T-helper 1 cell treated with Interleukin-12 subunit alpha and Interleukin-12 subunit beta and Interleukin-4 antibody, amounts not matched to agents 30 μg/mL and 1 μg/mL, for 36 hours (primary cell): ENCODE measurements at regions not wholly inside any gene's neighbourhood (a gene's known extent, or its start where the extent isn't known, plus 50 kb on each side); places are given as distances from the start of the nearest gene placed in this dataset.
A peak's percentile ranks its signal among the peaks of the same experiment; 100 is the strongest.
"Not testable (repeated sequence)": the region's sequence is repeated elsewhere in the genome, so short reads cannot be mapped to it uniquely, and the experiment has no call there.

Experiments
- H3K27ac Mint-ChIP-seq: one replicate; pipeline ENCODE4 v1.8.0; 2021; ENCODE audit warnings: mild to moderate bottlenecking, mixed read lengths
- H3K27me3 Mint-ChIP-seq: one replicate; pipeline ENCODE4 v1.8.0; 2021; ENCODE audit warnings: low read depth, mixed read lengths
- H3K36me3 Mint-ChIP-seq: one replicate; pipeline ENCODE4 v1.8.0; 2021; ENCODE audit warnings: low read depth, mixed read lengths
- H3K4me1 Mint-ChIP-seq: one replicate; pipeline ENCODE4 v1.8.0; 2021; ENCODE audit warnings: low read depth, mixed read lengths
- H3K4me3 Mint-ChIP-seq: one replicate; pipeline ENCODE4 v1.8.0; 2021; ENCODE audit warnings: mild to moderate bottlenecking, moderate library complexity, mixed read lengths
- H3K9me3 Mint-ChIP-seq: one replicate; pipeline ENCODE4 v1.8.0; 2021; ENCODE audit warnings: mixed read lengths

DNA sequence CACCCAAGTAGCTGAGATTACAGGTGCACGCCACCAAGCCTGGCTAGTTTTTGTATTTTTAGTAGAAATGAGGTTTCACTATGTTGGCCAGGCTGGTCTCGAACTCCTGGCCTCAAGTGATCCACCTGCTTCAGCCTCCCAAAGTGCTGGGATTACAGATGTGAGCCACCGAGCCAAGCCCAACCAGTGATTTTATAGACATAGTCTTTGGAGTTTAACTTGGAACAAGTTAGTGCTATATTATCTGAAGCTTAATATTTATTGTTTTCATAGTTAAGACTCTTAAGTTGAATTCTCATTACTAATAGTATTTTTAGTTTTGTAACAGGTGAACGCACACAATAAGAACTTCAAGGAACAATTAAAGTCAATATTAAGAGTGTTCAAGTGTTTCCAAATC, 122.1 kb downstream of the SPAG6 start:
- not testable (repeated sequence) for H3K36me3 Mint-ChIP-seq, H3K4me3 Mint-ChIP-seq, H3K27ac Mint-ChIP-seq, H3K9me3 Mint-ChIP-seq, H3K4me1 Mint-ChIP-seq
- peaks cover 26% of the 10 kb centered on the region for H3K27me3 Mint-ChIP-seq

DNA sequence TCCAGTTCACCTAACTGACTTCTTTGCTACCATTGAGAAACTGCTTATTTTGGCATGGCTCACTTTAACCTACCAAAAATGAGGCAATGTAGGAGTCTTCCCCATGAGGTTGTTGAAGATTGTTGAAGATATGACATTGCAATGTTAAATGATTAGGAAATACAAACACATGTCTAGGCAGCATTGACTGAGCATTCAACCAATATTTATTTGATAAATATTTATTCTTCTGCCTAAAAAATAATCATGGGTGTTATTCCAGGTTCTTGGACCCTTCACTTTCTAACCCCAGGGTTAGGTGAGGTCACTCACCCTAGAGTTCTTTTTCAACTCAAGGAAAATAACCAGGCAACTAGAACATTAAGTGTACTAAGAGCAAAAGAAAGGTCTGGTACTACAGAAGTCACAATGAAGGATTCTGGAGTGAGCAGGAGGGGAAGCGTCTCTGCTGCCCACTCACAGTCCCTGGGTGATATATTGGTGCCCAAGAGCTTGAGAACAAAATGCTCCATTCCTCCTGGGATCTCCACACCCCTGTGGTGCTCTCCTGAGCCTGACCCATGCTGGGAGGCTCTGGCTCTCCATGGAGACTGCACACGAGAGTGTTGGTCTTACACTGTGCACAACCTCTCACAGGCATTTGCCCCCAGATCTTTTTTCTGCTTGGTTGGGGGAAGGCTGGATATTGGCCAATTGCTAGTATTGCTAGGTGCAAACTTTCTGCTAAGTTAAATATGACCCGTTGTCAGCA, 123.4 kb downstream of the SPAG6 start:
- peaks cover 33% of the 10 kb centered on the region for H3K27me3 Mint-ChIP-seq
- peaks cover 1% of the 10 kb centered on the region for H3K4me1 Mint-ChIP-seq
- no peaks in the 10 kb centered on the region for H3K9me3 Mint-ChIP-seq
- no peak overlapping the region for H3K27ac Mint-ChIP-seq
- no peaks in the 10 kb centered on the region for H3K36me3 Mint-ChIP-seq
- no peak overlapping the region for H3K4me3 Mint-ChIP-seq

DNA sequence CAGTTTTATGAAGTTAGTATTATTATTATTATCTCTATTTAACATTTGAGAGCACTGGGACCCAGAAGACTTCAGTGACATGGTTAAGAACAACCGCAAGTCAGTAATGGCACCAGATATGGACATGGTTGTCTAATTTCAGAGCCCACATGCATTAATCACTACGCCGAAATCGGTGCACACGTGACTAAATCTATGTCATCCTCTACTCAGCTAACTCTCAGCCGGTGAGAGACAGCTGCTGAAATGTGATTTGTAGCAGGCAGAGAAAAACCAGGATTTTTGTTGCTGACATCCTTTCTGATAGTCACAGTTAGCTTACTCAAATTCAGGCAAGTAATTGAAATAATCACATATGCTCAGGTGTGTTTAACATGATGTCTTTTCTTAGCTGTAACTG, 127.7 kb downstream of the SPAG6 start:
- Mint-ChIP-seq H3K4me3 (no peak overlapping the region), H3K9me3 (no peaks in the 10 kb centered on the region), H3K27me3 (peaks cover 65% of the 10 kb centered on the region), H3K27ac (no peak overlapping the region), H3K4me1 (peaks cover 9% of the 10 kb centered on the region), H3K36me3 (no peaks in the 10 kb centered on the region)

DNA sequence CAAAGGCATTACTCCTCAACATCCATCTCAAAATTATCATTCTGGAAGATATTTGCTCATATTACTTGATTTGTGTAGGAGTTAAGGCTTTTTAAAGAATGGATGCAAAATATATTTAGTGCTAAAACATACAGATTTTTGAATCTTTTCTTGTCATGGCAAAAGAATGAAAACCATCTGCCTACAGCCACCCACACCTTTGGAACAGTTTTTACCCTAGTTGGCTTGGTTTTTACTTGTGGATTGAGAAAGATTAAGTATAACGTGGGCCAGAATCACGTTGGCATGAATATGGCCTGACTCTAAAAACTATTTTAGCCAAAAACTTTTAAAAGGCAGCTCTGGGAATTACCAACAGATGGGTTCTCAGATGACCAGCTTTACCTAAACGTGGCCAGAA, 128.2 kb downstream of the SPAG6 start:
- Mint-ChIP-seq H3K27ac (no peak overlapping the region), H3K36me3 (no peaks in the 10 kb centered on the region), H3K9me3 (no peaks in the 10 kb centered on the region), H3K4me1 (peaks cover 9% of the 10 kb centered on the region), H3K27me3 (peaks cover 69% of the 10 kb centered on the region), H3K4me3 (no peak overlapping the region)

DNA sequence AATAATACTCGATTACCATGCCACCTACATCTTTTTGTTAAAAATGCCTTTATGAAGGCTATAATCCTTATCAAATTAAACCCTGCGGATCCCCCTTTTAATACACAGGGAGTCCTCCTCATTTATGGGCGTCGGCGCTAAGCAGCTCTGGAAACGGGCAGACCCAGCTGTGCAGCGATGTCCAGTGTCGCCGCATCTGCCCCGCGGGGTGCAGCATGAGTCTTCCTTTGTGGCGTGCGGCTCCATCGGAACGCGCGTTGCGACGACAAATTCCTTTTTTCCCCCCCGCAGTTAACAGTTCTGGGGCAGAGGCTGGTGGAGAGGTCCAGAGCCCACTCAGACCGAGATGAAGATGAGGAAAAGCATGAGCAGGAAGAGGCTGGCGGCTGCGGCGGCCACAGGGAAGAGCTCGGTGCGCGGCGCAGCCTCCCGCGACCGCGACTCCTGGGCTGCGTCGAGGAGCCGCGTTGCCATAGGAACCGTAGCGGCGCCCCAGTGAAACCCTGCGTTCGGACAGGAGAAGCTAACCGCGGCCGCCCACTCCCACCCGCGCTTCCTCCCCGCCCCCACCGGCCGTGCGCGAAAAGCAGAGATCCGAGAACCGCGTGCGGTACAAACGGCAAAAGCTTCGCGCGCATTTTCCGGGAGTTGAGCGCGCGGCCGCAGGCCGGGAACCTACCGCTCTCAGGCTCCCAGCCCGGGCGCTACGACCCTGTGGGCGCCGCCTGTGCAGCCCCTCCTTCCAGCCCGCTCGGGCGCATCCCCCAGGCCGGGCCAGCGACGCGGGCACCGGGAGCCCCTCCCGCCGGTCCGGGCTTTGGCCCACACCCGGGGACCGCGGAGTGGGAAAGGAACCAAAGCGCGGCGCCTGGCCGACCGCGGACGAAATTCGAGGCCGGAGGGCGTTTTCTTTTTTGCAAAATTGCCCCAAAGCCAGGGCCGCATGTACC, 130.6 kb downstream of the SPAG6 start:
- Mint-ChIP-seq H3K36me3 (no peaks in the 10 kb centered on the region), H3K27me3 (peaks cover 68% of the 10 kb centered on the region), H3K4me1 (peaks cover 13% of the 10 kb centered on the region), H3K27ac (peak overlapping the region; percentile 78), H3K9me3 (no peaks in the 10 kb centered on the region), H3K4me3 (peak overlapping the region; percentile 80)

DNA sequence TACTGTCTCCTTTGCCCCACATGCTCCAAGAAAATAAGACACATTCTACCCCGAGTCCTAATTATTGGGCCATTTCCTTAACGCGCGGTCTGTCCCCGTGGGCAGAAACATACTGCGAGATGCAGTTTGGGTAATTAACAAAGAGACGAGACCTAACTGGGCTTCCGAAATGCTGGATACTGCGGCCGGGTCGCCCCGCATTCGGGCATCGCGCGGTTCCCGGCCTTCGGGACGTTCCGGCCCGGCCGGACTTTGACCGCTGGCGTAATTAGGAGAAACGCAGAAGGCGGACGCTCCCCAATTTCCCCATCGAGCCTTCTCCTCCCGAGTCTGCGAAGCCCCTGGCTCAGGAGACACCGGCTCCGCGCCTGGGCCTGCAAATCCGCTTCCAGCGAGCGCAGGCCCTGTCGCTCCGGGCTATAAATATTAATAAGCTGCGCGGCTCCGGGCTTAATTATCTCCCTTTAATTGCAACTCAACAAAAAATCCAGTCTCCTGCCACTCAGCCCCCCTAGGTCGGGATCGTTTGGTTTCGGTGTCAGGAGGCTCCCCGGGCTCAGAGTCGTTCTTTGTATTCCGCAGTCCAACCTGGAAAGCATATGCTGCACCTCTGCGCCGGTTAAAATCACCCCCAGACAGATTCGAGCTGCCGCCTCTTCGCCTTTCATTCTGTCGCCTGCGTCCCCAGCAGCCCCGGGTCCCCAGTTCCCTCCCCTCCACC, 131.5 kb downstream of the SPAG6 start:
- peaks cover 15% of the 10 kb centered on the region for H3K4me1 Mint-ChIP-seq

DNA sequence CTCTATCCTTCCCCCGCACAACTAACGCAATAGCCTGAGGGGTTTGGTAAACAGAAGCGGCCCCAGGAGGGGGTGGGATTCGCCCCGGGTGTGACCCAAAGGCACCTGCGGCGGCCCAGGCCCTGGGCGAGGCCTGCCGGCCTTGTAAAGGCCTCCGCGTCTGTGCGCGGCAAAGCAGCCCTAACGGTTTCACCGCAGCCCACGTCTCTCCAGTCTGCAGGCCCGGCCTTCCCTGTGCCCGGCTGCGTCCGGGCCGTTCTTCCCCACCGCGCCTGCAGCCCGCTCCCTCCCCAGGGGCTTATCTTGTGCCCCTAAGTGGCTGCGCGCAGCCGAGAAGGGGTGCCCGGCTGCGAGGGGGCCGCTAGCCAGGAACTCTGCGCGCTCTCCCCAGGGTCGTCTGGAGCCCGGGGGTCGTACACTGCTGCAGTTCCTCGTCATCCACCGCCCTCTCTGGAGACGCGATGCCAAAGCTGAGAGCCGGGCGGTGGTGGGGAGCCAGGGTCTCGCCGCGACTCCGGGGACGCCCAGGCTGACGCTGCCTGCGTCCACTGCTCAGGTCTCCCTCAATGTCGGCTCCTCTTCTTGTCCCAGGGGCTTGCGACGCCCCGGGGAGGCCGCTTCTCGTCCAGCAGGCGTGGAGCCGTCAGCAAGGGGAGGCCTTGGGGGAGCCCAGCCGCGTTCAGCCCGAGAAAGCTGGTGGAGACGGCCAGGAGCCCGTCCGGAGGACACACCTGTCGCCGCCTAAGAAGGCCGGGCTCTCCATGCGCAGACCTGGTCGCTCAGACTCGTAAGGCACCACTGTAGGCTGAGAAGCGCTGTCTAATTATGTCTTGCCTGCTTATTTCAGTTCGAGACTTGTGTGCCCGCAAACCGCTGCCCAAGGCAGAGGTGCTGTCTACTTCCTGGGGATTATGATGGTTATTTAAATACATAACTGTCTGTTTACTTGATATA, 132.3 kb downstream of the SPAG6 start:
- no peaks in the 10 kb centered on the region for H3K36me3 Mint-ChIP-seq
- peaks cover 22% of the 10 kb centered on the region for H3K4me1 Mint-ChIP-seq
- no peak overlapping the region for H3K27ac Mint-ChIP-seq
- no peaks in the 10 kb centered on the region for H3K9me3 Mint-ChIP-seq
- peaks cover 57% of the 10 kb centered on the region for H3K27me3 Mint-ChIP-seq
- H3K4me3 Mint-ChIP-seq, result no peak overlapping the region

More for the DNA sequence above, 131.5 kb downstream of the SPAG6 start:
- peaks cover 65% of the 10 kb centered on the region for H3K27me3 Mint-ChIP-seq
- H3K4me3 Mint-ChIP-seq, result peak overlapping the region; percentile 36
- no peaks in the 10 kb centered on the region for H3K36me3 Mint-ChIP-seq
- no peak overlapping the region for H3K27ac Mint-ChIP-seq
- H3K9me3 Mint-ChIP-seq, result no peaks in the 10 kb centered on the region

DNA sequence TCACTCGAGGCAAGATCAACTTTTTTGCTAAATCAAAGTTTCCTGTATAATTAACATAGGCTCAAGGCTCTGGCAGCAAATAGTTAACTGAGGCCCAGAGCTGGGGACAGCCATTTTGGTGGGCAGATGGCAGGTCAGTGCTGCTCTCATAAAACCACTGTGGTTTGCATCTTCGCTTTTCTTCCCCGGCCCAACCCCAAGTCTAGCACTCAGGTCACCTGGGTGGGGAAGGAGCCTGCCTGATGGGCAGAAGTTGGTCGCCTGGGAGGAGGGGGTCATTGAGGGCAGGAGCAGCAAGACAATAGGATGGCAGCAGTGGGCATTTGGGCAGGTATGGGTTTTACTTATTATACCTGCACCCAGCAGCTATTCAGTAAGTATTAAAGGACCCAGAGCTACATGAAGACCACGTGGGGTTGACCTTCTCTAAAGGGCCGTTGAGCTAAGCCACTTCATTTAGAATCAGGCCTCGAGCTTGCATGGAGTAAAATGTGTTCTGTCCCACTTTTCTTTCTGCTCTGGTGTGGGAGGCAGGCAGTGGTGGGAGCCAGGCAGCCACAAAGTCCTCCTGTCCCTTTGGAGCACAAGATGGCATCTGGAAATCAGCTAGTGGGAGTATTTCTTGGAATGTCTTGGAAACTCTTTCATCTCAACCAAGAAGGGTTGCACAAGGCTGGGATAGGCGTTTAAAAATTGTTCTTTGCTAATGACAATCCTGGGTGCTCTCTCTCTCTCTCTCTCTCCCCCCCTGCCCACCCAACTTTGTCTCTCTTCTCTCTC, 133.4 kb downstream of the SPAG6 start:
- no peak overlapping the region for H3K4me3 Mint-ChIP-seq
- H3K4me1 Mint-ChIP-seq, result peaks cover 27% of the 10 kb centered on the region
- no peaks in the 10 kb centered on the region for H3K9me3 Mint-ChIP-seq

DNA sequence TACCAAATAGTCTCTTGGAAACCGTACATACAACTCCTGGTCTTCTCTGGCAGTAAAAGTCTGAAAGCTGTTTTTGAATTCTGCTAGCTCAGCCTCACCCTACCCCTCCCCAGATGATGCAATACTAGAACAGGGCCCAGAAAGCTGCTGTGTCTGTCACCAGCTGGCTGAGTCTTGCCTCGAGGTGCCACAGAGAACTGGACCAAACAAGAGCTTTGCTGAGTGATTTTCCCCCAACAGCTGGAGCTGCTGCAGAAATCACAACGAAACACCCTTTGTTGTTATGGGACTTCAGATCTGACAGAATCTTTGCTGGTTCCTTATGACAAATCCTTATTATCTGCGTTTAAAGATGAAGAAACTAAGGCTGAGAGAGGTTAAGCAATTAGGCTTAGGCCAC, 134.1 kb downstream of the SPAG6 start:
- H3K27ac Mint-ChIP-seq, result no peak overlapping the region
- H3K9me3 Mint-ChIP-seq, result no peaks in the 10 kb centered on the region
- peaks cover 27% of the 10 kb centered on the region for H3K4me1 Mint-ChIP-seq
- no peak overlapping the region for H3K4me3 Mint-ChIP-seq
- H3K36me3 Mint-ChIP-seq, result no peaks in the 10 kb centered on the region
- H3K27me3 Mint-ChIP-seq, result peaks cover 42% of the 10 kb centered on the region

More for the DNA sequence above, 133.4 kb downstream of the SPAG6 start:
- Mint-ChIP-seq H3K27ac (no peak overlapping the region), H3K36me3 (no peaks in the 10 kb centered on the region), H3K27me3 (peaks cover 48% of the 10 kb centered on the region)

DNA sequence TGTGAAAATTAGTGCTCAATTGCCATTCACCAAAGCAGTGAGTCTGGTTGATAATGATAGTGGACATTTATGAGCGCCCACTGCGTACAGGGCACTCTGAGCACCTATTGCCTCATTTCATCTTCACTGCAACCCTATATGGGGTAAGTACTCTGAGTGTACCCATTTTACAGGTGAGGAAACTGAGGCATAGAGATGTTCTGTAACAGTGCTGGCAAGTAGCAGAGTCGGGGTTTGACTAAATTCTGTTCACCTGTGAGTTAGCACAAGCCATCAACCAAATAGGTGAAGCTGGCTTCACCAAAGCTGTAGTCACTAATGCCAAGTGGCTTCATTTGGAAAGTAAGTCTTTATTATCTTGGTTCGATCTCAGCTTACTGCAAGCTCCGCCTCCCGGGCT, 135.8 kb downstream of the SPAG6 start:
- Mint-ChIP-seq H3K4me1 (peaks cover 18% of the 10 kb centered on the region), H3K9me3 (no peaks in the 10 kb centered on the region), H3K36me3 (no peaks in the 10 kb centered on the region), H3K4me3 (no peak overlapping the region), H3K27me3 (peaks cover 29% of the 10 kb centered on the region), H3K27ac (no peak overlapping the region)

DNA sequence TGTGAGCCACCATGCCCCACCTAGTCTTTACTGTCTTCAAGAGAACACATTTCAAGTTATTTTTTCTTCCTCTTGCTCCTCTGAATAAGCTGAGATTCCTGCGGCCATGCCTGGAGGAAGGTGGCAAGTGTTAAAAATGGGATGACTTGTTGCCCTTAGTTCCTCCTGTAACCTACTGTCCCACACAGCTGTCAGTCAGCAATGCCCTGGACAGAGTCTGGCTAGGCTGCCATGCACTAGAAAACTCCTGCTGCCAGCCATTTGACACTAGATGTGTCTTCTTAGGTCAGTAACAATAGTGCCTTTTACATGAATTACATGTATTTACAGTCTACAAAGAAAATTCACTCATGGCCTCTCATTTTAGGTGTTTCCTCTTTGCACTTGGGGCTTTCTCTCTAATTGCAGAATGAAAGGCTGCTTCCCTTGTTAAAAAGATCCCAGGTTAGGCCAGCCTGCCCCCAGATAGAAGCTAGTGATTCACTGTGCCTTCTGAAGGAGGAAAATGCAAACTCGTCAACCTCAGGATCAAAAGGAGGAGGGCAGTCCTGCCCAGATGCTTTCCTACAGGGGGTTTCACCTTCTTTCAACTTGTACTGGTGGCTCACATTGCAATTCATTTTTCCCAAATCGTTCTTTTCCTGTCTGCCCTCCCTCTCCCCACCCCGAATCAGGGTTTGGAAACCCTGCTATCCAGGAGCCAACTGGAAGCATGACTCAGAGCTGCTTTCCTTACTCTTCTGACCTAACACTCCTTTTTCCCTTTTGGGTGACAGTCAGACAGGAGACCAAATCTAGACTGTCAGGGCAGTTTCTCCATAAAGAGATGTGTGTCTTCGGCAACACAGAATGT, 136.6 kb downstream of the SPAG6 start:
- Mint-ChIP-seq H3K36me3 (no peaks in the 10 kb centered on the region), H3K9me3 (no peaks in the 10 kb centered on the region), H3K27ac (no peak overlapping the region), H3K27me3 (peaks cover 31% of the 10 kb centered on the region), H3K4me3 (no peak overlapping the region), H3K4me1 (peaks cover 18% of the 10 kb centered on the region)

DNA sequence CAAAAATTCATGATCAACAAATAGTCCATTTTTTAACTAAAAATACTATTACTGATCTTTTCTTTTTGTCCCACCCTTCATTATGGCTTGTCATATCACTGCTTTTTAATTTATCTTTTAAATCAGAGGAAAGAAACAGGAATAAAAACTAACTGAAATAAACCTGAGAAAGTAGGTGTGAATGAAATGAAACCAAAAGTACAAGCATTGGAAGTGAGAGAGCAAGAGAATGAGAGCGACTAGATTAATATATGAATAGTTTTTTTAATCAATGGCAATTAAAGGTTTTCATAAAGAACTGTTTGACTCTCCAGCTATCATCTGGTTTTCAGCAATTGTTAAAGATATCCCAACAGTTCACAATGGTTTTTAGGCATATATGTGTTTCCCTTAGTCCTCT, 137.8 kb downstream of the SPAG6 start:
- Mint-ChIP-seq H3K4me3 (peak overlapping the region; percentile 11), H3K9me3 (no peaks in the 10 kb centered on the region), H3K27me3 (peaks cover 30% of the 10 kb centered on the region), H3K4me1 (peaks cover 18% of the 10 kb centered on the region), H3K27ac (no peak overlapping the region), H3K36me3 (no peaks in the 10 kb centered on the region)
